Activated T-cell treated with anti-CD3 and anti-CD28 coated beads for 4 hours (primary cell): ENCODE measurements at regions not wholly inside any gene's neighbourhood (a gene's known extent, or its start where the extent isn't known, plus 50 kb on each side); places are given as distances from the start of the nearest gene placed in this dataset.
"Not testable (repeated sequence)": the region's sequence is repeated elsewhere in the genome, so short reads cannot be mapped to it uniquely, and the experiment has no call there.

Experiments
- DNase-seq: peaks from one replicate; pipeline ENCODE4 v3.0.0-alpha.2; 2020

GRCh38 chr5:109992264-109992915 is 302.7 kb downstream of the MAN2A1 start:
- no peak for DNase-seq

DNA sequence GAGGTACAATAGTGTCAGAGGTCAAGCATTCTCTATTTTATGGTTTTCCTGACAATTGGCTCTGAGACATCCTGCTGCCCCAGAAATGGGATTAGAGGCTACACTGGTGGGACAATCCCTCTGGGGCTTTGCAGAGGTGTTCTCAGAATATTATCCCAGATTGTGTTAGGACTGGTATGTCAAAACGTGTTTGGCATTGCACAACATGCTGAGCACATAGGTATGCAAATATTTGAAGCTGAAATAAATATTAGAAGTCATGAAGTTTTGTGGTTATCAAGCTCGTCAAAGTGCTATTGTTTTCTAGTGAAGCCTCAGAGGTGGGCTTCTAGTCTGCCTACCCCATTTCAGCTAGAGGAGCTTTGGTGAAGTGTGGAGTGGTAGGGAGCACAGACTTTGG is 304.4 kb downstream of the MAN2A1 start:
- no peak for DNase-seq

- no peak for DNase-seq
Measured at GRCh38 chr5:109996246-109996645, 306.5 kb downstream of the MAN2A1 start.

GRCh38 chr5:109997161-109997560 is 307.4 kb downstream of the MAN2A1 start:
- DNase-seq: no peak

- DNase-seq: no peak
Measured at GRCh38 chr5:109998208-109998607, 308.5 kb downstream of the MAN2A1 start.

GRCh38 chr5:109998726-109999125 is 309.0 kb downstream of the MAN2A1 start:
- no peak for DNase-seq

GRCh38 chr5:110001648-110002047 is 311.9 kb downstream of the MAN2A1 start:
- no peak for DNase-seq

GRCh38 chr5:110002652-110003051 is 312.9 kb downstream of the MAN2A1 start:
- no peak for DNase-seq

DNA sequence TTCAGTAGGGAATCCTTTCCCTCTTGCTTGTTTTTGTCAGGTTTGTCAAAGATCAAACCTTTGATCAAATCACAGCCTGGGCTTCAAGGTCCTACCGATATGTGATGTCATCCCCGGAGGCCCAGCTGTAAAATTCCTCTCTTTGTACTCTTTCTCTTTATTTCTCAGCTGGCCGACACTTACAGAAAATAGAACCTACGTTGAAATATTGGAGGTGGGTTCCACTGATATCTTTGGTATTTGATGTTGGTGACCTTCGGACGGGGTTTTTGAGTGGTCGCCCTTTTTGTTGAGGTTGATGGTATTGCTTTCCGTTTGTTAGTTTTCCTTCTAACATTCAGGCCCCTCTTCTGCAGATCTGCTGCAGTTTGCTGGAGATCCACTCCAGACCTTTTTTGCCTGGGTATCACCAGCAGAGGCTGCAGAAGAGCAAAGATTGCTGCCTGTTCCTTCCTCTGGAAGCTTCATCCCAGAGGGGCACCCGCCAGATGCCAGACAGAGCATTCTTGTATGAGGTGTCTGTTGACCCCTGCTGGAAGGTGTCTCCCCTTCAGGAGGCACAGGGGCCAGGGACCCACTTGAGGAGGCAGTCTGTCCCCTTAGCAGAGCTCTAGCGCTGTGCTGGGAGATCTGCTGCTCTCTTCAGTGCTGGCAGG is 316.3 kb downstream of the MAN2A1 start:
- DNase-seq: not testable (repeated sequence)

DNA sequence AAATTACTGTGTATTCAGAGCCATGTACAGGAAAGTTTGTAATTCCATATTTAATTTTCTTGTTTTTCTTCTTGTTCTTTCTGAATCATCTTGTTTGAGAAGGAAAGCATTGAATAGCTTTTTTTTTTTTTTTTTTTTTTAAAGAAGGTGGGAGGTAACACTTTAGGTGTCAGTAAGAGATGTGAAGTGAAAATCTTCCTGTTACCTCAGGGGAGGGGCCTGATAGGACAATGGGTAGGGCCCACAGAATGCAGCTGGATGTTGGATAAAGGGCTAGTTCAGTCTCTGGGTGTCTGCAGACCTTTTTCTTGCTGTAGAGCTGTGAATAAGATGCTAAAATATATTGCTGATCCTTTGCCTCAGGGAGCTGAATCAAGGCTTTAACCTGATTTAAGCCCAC is 317.4 kb downstream of the MAN2A1 start:
- no peak for DNase-seq

- no peak for DNase-seq
Measured at GRCh38 chr5:110008131-110008530, 318.4 kb downstream of the MAN2A1 start.

DNA sequence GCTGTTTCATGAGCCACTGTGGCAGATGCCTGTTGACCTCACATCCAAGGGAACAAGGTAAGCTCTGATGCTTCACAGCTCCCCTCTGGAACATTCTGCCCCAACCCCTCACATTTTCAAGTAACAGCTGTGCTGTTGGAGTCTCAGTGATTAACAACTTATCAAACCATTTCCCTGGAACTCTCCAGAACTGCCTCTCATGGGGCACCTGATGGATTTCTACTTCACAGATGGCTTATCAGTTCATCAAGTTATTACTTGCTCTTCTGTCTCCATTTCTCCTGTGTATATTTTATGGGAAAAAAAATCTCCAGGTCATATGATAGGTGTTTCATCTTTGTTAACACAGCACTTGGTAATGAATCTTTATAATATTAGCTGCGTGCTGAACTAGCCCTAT is 322.4 kb downstream of the MAN2A1 start:
- DNase-seq: no peak

- no peak for DNase-seq
Measured at GRCh38 chr5:110013017-110013416, 323.3 kb downstream of the MAN2A1 start.

DNA sequence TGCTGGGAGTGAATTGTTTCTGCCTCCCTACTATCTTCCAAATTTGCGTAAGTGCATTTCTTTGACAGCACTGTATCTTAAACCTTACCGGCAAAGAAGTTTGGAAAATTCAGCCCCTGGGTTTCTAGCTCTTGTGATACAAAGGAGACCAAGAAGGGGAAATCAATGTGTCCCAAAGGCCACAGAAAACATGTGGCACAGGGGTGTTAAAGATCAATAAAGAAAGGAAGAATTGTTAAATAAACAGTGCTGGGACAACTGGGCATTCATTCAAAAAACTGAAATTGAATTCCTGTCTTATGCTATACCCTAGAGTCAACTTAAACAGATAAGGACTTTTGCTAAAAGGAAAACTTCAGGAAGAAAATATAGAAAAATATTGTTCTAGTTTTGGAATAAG is 328.1 kb downstream of the MAN2A1 start:
- DNase-seq: no peak

GRCh38 chr5:110018509-110018908 is 328.8 kb downstream of the MAN2A1 start:
- no peak for DNase-seq

- DNase-seq: no peak
Measured at GRCh38 chr5:110019119-110019518, 329.4 kb downstream of the MAN2A1 start.

GRCh38 chr5:110019780-110020179 is 330.1 kb downstream of the MAN2A1 start:
- no peak for DNase-seq

DNA sequence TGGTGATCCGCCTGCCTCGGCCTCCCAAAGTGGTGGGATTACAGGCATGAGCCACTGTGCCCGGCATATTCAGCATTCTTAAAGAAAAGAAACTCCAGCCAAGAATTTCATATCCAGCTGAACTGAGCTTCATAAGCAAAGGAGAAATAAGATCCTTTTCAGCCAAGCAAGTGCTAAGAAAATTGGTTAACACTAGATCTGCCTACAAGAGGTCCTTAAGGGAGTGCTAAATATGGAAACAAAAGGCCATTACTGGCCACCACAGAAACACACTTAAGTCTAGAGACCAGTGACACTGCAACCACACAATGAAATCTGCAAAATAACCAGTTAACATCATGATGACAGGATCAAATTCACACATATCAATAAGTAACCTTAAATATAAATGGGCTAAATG is 331.5 kb downstream of the MAN2A1 start:
- DNase-seq: no peak

GRCh38 chr5:110025160-110025559 is 335.4 kb downstream of the MAN2A1 start:
- no peak for DNase-seq

- DNase-seq: no peak
Measured at GRCh38 chr5:110027527-110028322, 338.0 kb downstream of the MAN2A1 start.

DNA sequence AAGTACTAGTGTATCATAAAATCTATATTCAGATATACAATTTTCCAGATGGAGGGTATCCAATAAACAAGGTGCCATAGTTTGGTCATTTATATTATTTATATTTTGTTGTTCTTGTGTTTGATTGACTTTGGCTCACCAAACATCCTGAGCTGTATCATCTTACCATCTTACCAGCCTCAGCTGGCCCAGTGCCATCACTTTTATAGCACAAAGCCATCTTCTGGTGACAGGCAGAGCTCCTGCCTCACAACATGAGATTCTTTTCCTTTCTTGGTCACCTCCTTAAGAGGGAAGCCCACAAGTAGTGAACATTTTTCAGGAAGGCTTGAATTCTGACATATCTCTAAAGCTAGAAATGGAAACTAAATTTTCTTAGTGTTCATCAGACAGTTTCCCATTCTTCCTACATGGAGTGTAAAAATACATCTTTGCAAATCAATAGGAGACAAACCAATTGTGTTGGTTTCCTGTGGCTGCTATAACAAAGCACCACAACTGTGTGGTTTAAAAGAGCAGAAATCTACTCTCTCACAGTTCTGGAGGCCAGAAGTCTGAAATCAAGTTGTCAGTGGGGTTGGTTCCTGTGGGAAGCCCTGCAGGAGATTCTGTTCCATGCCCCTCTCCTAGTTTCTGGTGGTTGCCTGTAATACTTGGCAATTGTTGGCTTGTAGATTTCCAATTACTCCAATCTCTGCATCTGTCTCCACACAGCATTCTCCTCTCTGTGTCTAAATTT is 341.8 kb downstream of the MAN2A1 start:
- DNase-seq: no peak

GRCh38 chr5:110032376-110032775 is 342.6 kb downstream of the MAN2A1 start:
- DNase-seq: no peak

- DNase-seq: no peak
Measured at GRCh38 chr5:110034056-110034600, 344.4 kb downstream of the MAN2A1 start.
